Upper lobe of left lung (tissue), 6 donors: ENCODE measurements at regions not wholly inside any gene's neighbourhood (a gene's known extent, or its start where the extent isn't known, plus 50 kb on each side); places are given as distances from the start of the nearest gene placed in this dataset.

ENCODE experiments used
- ATAC-seq, 2 donors: fragments of 200-7000 bp; cut with Tn5 transposase; one replicate each; pipeline ENCODE4 v1.9.1; 2022; ENCODE audit warnings: mild to moderate bottlenecking in 2 of 2, moderate library complexity in 2 of 2; ENCODE audit not compliant: low FRiP score in 2 of 2
- DNase-seq, 2 donors: peaks; one replicate each; pipeline ENCODE4 v3.0.0-alpha.2; 2019 to 2020
- H3K27ac ChIP-seq, 4 donors: fragments of 200-600 bp; sonication (generic); one replicate each; pipeline ENCODE4 v1.5.1; 2016 to 2019
- H3K27me3 ChIP-seq, 4 donors: fragments of 200-600 bp; sonication (generic); one replicate each; pipeline ENCODE4 v1.5.1; 2017 to 2019
- H3K36me3 ChIP-seq, 4 donors: fragments of 200-600 bp; sonication (generic); one replicate each; pipeline ENCODE4 v1.5.1; 2016 to 2019
- H3K4me1 ChIP-seq, 4 donors: fragments of 200-600 bp; sonication (generic); one replicate each; pipeline ENCODE4 v1.5.1; 2018 to 2019
- H3K4me3 ChIP-seq, 4 donors: fragments of 200-600 bp; sonication (generic); one replicate each; pipeline ENCODE4 v1.5.1; 2017 to 2019; ENCODE audit warnings: mild to moderate bottlenecking in 2 of 4, moderate library complexity in 1 of 4
- H3K9me3 ChIP-seq, 4 donors: fragments of 200-600 bp; sonication (generic); one replicate each; pipeline ENCODE4 v1.5.1; 2018 to 2019
- EP300 ChIP-seq, 4 donors: sonication (generic); formaldehyde crosslinking; IDR thresholded peaks; one replicate each; pipeline ENCODE4 v1.5.1; 2017; ENCODE audit warnings: antibody characterized with exemption in 4 of 4, control low read depth in 2 of 4
- POLR2A ChIP-seq, 4 donors: fragments of 450-650 bp; IDR thresholded peaks; one replicate each; pipeline ENCODE4 v1.5.1; 2016 to 2017; ENCODE audit warnings: antibody characterized with exemption in 4 of 4, mild to moderate bottlenecking in 2 of 4
- POLR2AphosphoS5 ChIP-seq, 2 donors: sonication (generic); formaldehyde crosslinking; IDR thresholded peaks; one replicate each; pipeline ENCODE4 v1.5.1; 2017; ENCODE audit warnings: antibody characterized with exemption in 2 of 2
- WGBS, 2 donors: methylation state at CpG; one replicate each; pipeline ENCODE4 v1.1.5; 2017 to 2018; 5-methylcytosine and 5-hydroxymethylcytosine counted together
- TF ChIP-seq, protein P1 (sequence below), 6 experiments: fragments of 450-650 bp in 4 of 6; fragments of 200-600 bp in 2 of 6; sonication (generic) in 2 of 6; IDR thresholded peaks; one replicate each; pipeline ENCODE4 v1.5.1; 2016 to 2019; ENCODE audit warnings: antibody characterized with exemption in 6 of 6
- donor health status: DM: no; HTN: no; CAD: no; lungs with moderate emphysema.
- donor health status: DM: no; HTN: yes; CAD: no; lungs with severe emphysema.

DNA sequence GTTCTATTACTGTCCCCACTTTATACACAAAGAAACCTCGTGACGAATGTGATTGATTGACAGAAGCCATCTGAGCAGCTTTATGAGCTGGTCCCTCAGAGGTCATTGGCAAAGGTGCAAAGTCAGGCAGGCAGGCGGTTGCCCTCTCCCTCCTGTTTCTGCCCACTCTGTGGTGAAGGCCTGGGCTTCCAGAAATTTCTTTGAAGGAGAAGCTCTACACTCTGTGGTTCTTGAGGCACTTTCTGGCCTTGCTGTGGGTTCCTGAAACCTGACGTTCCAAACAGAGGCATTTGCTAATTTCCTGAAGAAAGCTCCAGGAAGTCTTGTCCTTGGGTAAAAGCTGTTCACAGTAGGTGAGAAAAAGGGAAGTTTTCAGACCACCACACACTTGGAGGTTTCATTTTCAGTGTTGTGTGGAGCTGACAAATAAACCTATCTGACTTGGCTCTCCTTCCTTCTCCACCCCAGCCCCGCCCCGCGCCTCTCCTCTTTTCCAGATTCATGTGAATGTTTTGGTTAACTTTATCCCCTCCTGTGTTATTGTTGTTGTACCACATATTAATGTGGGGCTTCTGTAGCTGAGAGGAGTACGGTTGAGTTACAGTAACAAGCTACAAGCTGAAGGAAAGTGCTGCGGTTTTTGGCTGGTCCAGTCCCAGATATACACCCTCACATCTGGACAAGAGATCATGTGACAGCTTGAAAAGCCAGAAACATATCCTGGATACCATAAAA, 274.1 kb downstream of the CLIC5 start:
- DNase-seq (peak in 1 of 2 donors; percentile 8), ATAC-seq (peak; percentile 43 to 70)
- no peak overlapping the region for H3K4me3 ChIP-seq
- H3K9me3 ChIP-seq, result no peaks in the 10 kb centered on the region
- H3K27ac ChIP-seq, result peak overlapping the region in 2 of 4 donors; percentile 26
- no peak for TF ChIP-seq POLR2AphosphoS5 (IDR thresholded peaks at IDR 0.05)
- no peak for TF ChIP-seq EP300 (IDR thresholded peaks at IDR 0.05)
- TF ChIP-seq, protein P1, sequence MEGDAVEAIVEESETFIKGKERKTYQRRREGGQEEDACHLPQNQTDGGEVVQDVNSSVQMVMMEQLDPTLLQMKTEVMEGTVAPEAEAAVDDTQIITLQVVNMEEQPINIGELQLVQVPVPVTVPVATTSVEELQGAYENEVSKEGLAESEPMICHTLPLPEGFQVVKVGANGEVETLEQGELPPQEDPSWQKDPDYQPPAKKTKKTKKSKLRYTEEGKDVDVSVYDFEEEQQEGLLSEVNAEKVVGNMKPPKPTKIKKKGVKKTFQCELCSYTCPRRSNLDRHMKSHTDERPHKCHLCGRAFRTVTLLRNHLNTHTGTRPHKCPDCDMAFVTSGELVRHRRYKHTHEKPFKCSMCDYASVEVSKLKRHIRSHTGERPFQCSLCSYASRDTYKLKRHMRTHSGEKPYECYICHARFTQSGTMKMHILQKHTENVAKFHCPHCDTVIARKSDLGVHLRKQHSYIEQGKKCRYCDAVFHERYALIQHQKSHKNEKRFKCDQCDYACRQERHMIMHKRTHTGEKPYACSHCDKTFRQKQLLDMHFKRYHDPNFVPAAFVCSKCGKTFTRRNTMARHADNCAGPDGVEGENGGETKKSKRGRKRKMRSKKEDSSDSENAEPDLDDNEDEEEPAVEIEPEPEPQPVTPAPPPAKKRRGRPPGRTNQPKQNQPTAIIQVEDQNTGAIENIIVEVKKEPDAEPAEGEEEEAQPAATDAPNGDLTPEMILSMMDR (IDR thresholded peaks at IDR 0.05), result no peak
- TF ChIP-seq POLR2A (IDR thresholded peaks at IDR 0.05), result no peak
- peaks cover 0 to 13% (median 7%) of the 10 kb centered on the region in 4 donors for H3K4me1 ChIP-seq
- no peaks in the 10 kb centered on the region for H3K36me3 ChIP-seq
- 36 to 37% methylated on average over 9 of the region's 9 CpGs for WGBS, 2 donors
- no peaks in the 10 kb centered on the region for H3K27me3 ChIP-seq

DNA sequence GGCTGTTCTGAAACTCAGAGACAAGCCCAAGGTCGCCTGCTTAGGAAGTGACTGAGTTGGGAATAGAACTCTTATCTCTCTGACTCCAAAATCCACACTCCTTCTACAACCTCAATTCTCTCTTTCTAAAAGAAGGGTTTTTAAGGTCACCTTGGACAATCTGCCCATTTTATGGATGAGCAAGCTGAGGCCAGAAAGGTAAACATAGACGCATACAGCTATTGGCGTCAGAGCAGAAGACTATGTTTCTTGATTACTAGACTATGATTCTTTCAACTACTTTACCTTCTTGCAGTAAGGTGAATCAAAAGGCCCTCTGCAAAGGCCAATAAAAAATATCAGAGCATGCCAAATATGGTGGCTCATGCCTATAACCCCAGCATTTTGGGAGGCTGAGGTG, 276.6 kb downstream of the CLIC5 start:
- ATAC-seq (no peak), DNase-seq (no peak)
- Histone ChIP-seq H3K4me1 (peaks cover 0 to 13% (median 7%) of the 10 kb centered on the region in 4 donors), H3K36me3 (no peaks in the 10 kb centered on the region), H3K4me3 (no peak overlapping the region), H3K27ac (no peak overlapping the region), H3K9me3 (no peaks in the 10 kb centered on the region), H3K27me3 (no peaks in the 10 kb centered on the region)
- WGBS, 2 donors, result 97 to 99% methylated on average over 3 of the region's 3 CpGs
- TF ChIP-seq POLR2AphosphoS5 (IDR thresholded peaks at IDR 0.05) (no peak), EP300 (IDR thresholded peaks at IDR 0.05) (no peak), POLR2A (IDR thresholded peaks at IDR 0.05) (no peak)
- TF ChIP-seq, protein P1 (IDR thresholded peaks at IDR 0.05), result no peak

DNA sequence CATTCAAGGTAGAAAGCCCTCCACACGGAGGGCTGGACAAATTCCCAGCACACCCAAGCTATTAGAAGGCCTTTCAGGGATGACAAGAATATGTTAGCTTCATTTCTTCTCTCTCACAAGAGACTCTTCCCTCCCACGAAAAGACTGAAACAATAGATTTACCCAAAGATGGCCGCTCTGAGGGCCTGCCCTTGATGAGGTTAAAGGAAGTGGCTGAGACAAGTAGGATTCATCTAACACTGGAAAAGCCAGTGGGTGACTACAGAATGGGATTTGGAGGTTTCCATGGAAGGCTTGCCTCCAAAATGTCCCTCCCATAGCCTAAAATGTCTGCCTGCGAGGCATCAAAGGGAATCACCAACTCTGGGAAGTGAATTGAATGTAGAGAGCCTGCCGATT, 277.6 kb downstream of the CLIC5 start:
- H3K27ac ChIP-seq, result no peak overlapping the region
- no peak for ATAC-seq
- H3K4me3 ChIP-seq, result no peak overlapping the region
- 81 to 85% methylated on average over 5 of the region's 5 CpGs for whole genome bisulfite sequencing, 2 donors
- no peaks in the 10 kb centered on the region for H3K9me3 ChIP-seq
- no peak for DNase-seq
- no peaks in the 10 kb centered on the region for H3K36me3 ChIP-seq
- H3K4me1 ChIP-seq, result peaks cover 0 to 13% (median 7%) of the 10 kb centered on the region in 4 donors
- H3K27me3 ChIP-seq, result no peaks in the 10 kb centered on the region
- TF ChIP-seq POLR2AphosphoS5 (IDR thresholded peaks at IDR 0.05), result no peak
- TF ChIP-seq POLR2A (IDR thresholded peaks at IDR 0.05), result no peak
- TF ChIP-seq, protein P1 (IDR thresholded peaks at IDR 0.05), result no peak
- no peak for TF ChIP-seq EP300 (IDR thresholded peaks at IDR 0.05)

DNA sequence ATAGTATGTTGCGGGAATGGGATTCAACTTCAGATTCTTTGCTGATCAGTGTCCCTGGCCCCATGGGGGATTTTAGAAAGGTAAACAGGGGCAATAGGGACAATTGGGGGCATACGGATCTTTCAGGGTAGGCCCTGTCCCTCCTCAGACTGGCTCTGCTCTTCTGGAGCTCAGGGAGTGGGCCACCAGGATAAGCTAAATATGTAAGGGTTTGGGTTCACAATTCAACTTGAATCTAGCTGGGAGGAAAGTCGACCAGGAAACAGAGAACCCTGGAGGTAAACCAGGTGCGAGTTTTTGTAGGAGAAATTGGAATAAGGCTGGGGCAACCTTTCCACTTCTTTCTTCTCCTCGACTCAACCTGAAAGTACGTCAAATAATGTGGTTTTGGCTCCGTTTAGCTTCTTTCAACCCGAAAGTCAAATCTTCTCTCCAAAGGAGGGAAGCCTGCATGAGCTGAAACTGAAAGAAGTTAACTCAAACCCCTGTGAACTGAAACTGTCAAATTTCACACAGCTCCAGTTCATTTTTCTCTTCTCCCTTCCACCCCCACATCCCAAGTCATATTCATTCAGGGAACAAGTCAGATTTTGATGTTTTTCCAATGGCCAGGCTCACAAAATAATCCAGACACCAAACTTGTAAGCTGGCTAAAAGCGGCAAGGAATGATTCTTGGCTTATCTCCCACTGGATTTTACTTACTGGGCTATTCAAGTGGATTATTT, 278.2 kb downstream of the CLIC5 start:
- TF ChIP-seq POLR2A (IDR thresholded peaks at IDR 0.05), result no peak
- no peak for TF ChIP-seq EP300 (IDR thresholded peaks at IDR 0.05)
- no peak for TF ChIP-seq POLR2AphosphoS5 (IDR thresholded peaks at IDR 0.05)
- TF ChIP-seq, protein P1 (IDR thresholded peaks at IDR 0.05), result no peak
- Histone ChIP-seq H3K36me3 (no peaks in the 10 kb centered on the region), H3K27ac (no peak overlapping the region), H3K4me1 (peaks cover 0 to 13% (median 7%) of the 10 kb centered on the region in 4 donors), H3K27me3 (no peaks in the 10 kb centered on the region), H3K9me3 (no peaks in the 10 kb centered on the region), H3K4me3 (no peak overlapping the region)
- DNase-seq (no peak), ATAC-seq (no peak)
- WGBS, 2 donors, result 62 to 63% methylated on average over 9 of the region's 9 CpGs
